ENCODE measurements at regions not wholly inside any gene's neighbourhood (a gene's known extent, or its start where the extent isn't known, plus 50 kb on each side); places are given as distances from the start of the nearest gene placed in this dataset.

DNA sequence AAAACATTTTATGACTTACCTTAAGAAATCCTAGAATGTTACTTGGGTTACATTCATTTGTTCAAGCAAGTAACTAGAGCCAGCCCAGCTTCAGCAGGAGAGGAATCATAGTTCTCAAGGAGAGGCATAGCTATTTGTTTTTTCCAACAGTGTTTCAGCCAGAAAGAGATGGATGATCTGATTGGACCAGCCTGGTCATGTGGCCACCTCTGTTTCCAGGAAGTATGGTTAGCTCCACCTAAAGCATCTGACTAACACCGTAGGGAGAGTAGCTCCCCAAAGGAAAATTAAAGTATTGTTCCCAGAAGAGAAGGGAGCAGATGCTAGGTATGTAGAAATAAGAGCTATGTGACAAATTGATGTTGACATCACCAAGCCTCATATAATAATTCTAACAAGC lies 417.1 kb downstream of the TAFA4 start:
- Histone ChIP-seq H2BK15ac (ENCODE audit: low read length) (no peak overlapping the region), H3K27me3 (replicated peaks in 1 of 4; ENCODE audit: control insufficient read depth in 3 of 4, extremely low read depth in 1 of 4, insufficient read depth in 3 of 4, low read length in 3 of 4) (no peaks in the 10 kb centered on the region), H3K79me1 (ENCODE audit: low read depth, low read length) (no peaks in the 10 kb centered on the region), H3K36me3 (ENCODE audit: control insufficient read depth in 2 of 4, insufficient read depth in 4 of 4, low read length in 3 of 4) (no peaks in the 10 kb centered on the region), H3K18ac (ENCODE audit: extremely low read depth, low read length) (no peak overlapping the region), H2AK5ac (ENCODE audit: low read depth, low read length) (no peak overlapping the region), H2BK5ac (ENCODE audit: low read depth, low read length) (no peak overlapping the region), H3K9ac (replicated peaks in 1 of 4; ENCODE audit: extremely low read depth in 1 of 4, low read depth in 3 of 4, low read length in 3 of 4) (no peak overlapping the region), H2BK20ac (ENCODE audit: low read length) (no peak overlapping the region), H4K20me1 (replicated peaks in 1 of 2; ENCODE audit: control insufficient read depth in 1 of 2, insufficient read depth in 2 of 2, low read length in 2 of 2) (no peaks in the 10 kb centered on the region), H3K23ac (ENCODE audit: insufficient read length) (no peak overlapping the region), H3K4ac (replicated peaks; ENCODE audit: insufficient read length, low read depth, low read length) (no peak overlapping the region), H3K9me3 (ENCODE audit: insufficient read depth in 2 of 2, low read depth in 1 of 2, low read length in 1 of 2) (no peaks in the 10 kb centered on the region), H3K14ac (ENCODE audit: insufficient read length) (no peak overlapping the region), H3K27ac (ENCODE audit: low read depth, low read length) (no peak overlapping the region), H2AFZ (ENCODE audit: low read length) (no peak overlapping the region), H3K4me1 (replicated peaks in 1 of 4; ENCODE audit: control insufficient read depth in 3 of 4, insufficient read depth in 4 of 4, low read length in 3 of 4) (no peaks in the 10 kb centered on the region), H3K4me3 (ENCODE audit: extremely low read depth in 1 of 4, insufficient read depth in 2 of 4, low read depth in 3 of 4, low read length in 4 of 4) (no peak overlapping the region), H3K4me2 (ENCODE audit: insufficient read depth in 1 of 2, low read depth in 2 of 2, low read length in 2 of 2) (no peak overlapping the region), H4K91ac (replicated peaks; ENCODE audit: insufficient read length, low read length) (no peak overlapping the region), H2BK12ac (ENCODE audit: low read depth, low read length) (no peak overlapping the region), H2BK120ac (replicated peaks; ENCODE audit: low read depth, low read length) (no peak overlapping the region), H4K8ac (ENCODE audit: extremely low read depth, insufficient read depth, low read length) (no peak overlapping the region), H3K79me2 (ENCODE audit: control insufficient read depth in 1 of 2, insufficient read depth in 2 of 2, low read length in 2 of 2) (no peaks in the 10 kb centered on the region), H4K5ac (ENCODE audit: insufficient read length, low read depth, low read length) (no peak overlapping the region), H3K56ac (replicated peaks; ENCODE audit: insufficient read length, low read depth, low read length) (no peak overlapping the region), H3K23me2 (ENCODE audit: low read depth, low read length) (no peaks in the 10 kb centered on the region)
- FAIRE-seq (no peak), DNase-seq (ENCODE audit: low read depth in 1 of 2, low spot score in 2 of 2) (no peak)
- 94% methylated on average over 1 of the region's 1 CpG; no CpG with 5 or more reads in 1 of the 2 experiments for WGBS, 2 experiments (ENCODE audit: extremely low coverage in 1 of 2, insufficient coverage in 1 of 2, insufficient read length in 1 of 2, insufficient replicate concordance in 2 of 2, low coverage in 1 of 2, low lambda C conversion rate in 2 of 2, missing lambda C conversion rate in 1 of 2)
- ChIA-PET CTCF (ENCODE audit: partially characterized antibody) (interaction anchor here (1.0 to 1.6 kb wide), 3 partner anchors 21 to 360 kb away, joined by 3 read pairs; no protein-coding TSS in a partner anchor), POLR2A (ENCODE audit: partially characterized antibody) (no interaction called here)
- TF ChIP-seq TEAD4 (IDR thresholded peaks at IDR 0.05; ENCODE audit: low read depth, low read length) (no peak), NRF1 (IDR thresholded peaks at IDR 0.05; ENCODE audit: low read depth, low read length) (no peak), HDAC6 (IDR thresholded peaks at IDR 0.05; ENCODE audit: low read depth, low read length) (no peak), NANOG (IDR thresholded peaks at IDR 0.05; ENCODE audit: insufficient read depth, low read depth, low read length, poor library complexity, severe bottlenecking) (no peak)
- TF ChIP-seq, protein P1, sequence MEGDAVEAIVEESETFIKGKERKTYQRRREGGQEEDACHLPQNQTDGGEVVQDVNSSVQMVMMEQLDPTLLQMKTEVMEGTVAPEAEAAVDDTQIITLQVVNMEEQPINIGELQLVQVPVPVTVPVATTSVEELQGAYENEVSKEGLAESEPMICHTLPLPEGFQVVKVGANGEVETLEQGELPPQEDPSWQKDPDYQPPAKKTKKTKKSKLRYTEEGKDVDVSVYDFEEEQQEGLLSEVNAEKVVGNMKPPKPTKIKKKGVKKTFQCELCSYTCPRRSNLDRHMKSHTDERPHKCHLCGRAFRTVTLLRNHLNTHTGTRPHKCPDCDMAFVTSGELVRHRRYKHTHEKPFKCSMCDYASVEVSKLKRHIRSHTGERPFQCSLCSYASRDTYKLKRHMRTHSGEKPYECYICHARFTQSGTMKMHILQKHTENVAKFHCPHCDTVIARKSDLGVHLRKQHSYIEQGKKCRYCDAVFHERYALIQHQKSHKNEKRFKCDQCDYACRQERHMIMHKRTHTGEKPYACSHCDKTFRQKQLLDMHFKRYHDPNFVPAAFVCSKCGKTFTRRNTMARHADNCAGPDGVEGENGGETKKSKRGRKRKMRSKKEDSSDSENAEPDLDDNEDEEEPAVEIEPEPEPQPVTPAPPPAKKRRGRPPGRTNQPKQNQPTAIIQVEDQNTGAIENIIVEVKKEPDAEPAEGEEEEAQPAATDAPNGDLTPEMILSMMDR (IDR thresholded peaks at IDR 0.05; ENCODE audit: control extremely low read depth in 1 of 3, insufficient read depth in 1 of 3, low read depth in 1 of 3, low read length in 3 of 3): no peak
- TF ChIP-seq, protein P2, sequence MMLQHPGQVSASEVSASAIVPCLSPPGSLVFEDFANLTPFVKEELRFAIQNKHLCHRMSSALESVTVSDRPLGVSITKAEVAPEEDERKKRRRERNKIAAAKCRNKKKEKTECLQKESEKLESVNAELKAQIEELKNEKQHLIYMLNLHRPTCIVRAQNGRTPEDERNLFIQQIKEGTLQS (IDR thresholded peaks at IDR 0.05; ENCODE audit: insufficient read depth, low read depth, low read length): no peak
- TF ChIP-seq, protein P3, sequence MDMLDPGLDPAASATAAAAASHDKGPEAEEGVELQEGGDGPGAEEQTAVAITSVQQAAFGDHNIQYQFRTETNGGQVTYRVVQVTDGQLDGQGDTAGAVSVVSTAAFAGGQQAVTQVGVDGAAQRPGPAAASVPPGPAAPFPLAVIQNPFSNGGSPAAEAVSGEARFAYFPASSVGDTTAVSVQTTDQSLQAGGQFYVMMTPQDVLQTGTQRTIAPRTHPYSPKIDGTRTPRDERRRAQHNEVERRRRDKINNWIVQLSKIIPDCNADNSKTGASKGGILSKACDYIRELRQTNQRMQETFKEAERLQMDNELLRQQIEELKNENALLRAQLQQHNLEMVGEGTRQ (IDR thresholded peaks at IDR 0.05; ENCODE audit: low read length): 0 out of 2 replicates have a peak, but pooled peaks have one; percentile 39
